ENCODE measurements at regions not wholly inside any gene's neighbourhood (a gene's known extent, or its start where the extent isn't known, plus 50 kb on each side); places are given as distances from the start of the nearest gene placed in this dataset.

- Histone ChIP-seq H2BK20ac (ENCODE audit: low read depth, low read length, poor library complexity, severe bottlenecking) (no peak overlapping the region), H3K4ac (ENCODE audit: low read depth, low read length) (no peak overlapping the region), H3K18ac (ENCODE audit: insufficient read length, low read depth, low read length) (no peak overlapping the region), H2BK120ac (ENCODE audit: low read depth, low read length, poor library complexity, severe bottlenecking) (no peak overlapping the region), H2BK15ac (ENCODE audit: low read depth, low read length) (no peak overlapping the region), H3K23ac (ENCODE audit: insufficient read length, low read depth, low read length) (no peak overlapping the region), H3K27me3 (ENCODE audit: insufficient read depth, low read length) (no peaks in the 10 kb centered on the region), H4K8ac (replicated peaks; ENCODE audit: insufficient read length, low read depth, low read length) (no peak overlapping the region), H3K27ac (ENCODE audit: insufficient read length, low read depth, low read length) (no peak overlapping the region), H2BK5ac (ENCODE audit: insufficient read length, low read length) (no peak overlapping the region), H3K79me2 (ENCODE audit: insufficient read depth, low read length) (no peaks in the 10 kb centered on the region), H3K4me2 (ENCODE audit: insufficient read depth, insufficient read length, low read length) (no peak overlapping the region), H3K9me3 (ENCODE audit: control insufficient read depth, low read depth, low read length) (peaks cover 33% of the 10 kb centered on the region), H3K14ac (ENCODE audit: insufficient read depth, low read length) (no peak overlapping the region), H2AK5ac (ENCODE audit: insufficient read length, low read length) (no peak overlapping the region), H3K56ac (ENCODE audit: insufficient read length, low read depth, low read length) (no peak overlapping the region), H4K5ac (ENCODE audit: insufficient read length, low read depth, low read length) (no peak overlapping the region), H3K9ac (ENCODE audit: extremely low read depth, insufficient read length, low read length) (no peak overlapping the region), H3T11ph (ENCODE audit: low read length) (no peak overlapping the region), H3K79me1 (ENCODE audit: insufficient read depth, low read depth, low read length, poor library complexity, severe bottlenecking) (no peaks in the 10 kb centered on the region), H4K20me1 (ENCODE audit: control insufficient read depth, insufficient read depth, insufficient read length) (no peaks in the 10 kb centered on the region), H2AFZ (ENCODE audit: low read length) (no peak overlapping the region), H3K4me1 (ENCODE audit: insufficient read depth, low read length) (no peaks in the 10 kb centered on the region), H3K23me2 (ENCODE audit: insufficient read length, low read depth, low read length, poor library complexity, severe bottlenecking) (no peaks in the 10 kb centered on the region), H2BK12ac (ENCODE audit: insufficient read length, low read depth, low read length) (no peak overlapping the region), H4K91ac (ENCODE audit: insufficient read length, low read depth, low read length) (no peak overlapping the region)
- no peaks in the 10 kb centered on the region for H3K4me1 Mint-ChIP-seq
- no peak for TF ChIP-seq CTCF (conservative IDR thresholded peaks at IDR 0.05)
- no peak overlapping the region for H3K4me3 Mint-ChIP-seq
- H3K27ac Mint-ChIP-seq: no peak overlapping the region
- peaks cover 71 to 75% of the 10 kb centered on the region in 2 experiments for H3K9me3 Mint-ChIP-seq
- peaks cover 1% of the 10 kb centered on the region; the same call in 1 of the 2 replicates for H3K27me3 Mint-ChIP-seq (ENCODE audit: low read depth)
- H3K36me3 Mint-ChIP-seq (ENCODE audit: insufficient read depth in 1 of 3, low read depth in 3 of 3): peaks cover 25 to 63% (median 50%) of the 10 kb centered on the region in 3 experiments
- no peak for DNase-seq
Measured at GRCh38 chrX:99572711-99573110, 837.4 kb downstream of the PCDH19 start.

All from H9 (cell line).